ENCODE measurements at regions not wholly inside any gene's neighbourhood (a gene's known extent, or its start where the extent isn't known, plus 50 kb on each side); places are given as distances from the start of the nearest gene placed in this dataset.

GRCh38 chr6:109224107-109224875 lies 129.0 kb downstream of the CEP57L1 start:
- WGBS, 2 donors: 68 to 70% methylated on average over 4 of the region's 4 CpGs
- Histone ChIP-seq H3K4me3 (no peak overlapping the region), H3K27me3 (no peaks in the 10 kb centered on the region), H3K36me3 (no peaks in the 10 kb centered on the region), H3K27ac (no peak overlapping the region), H3K4me1 (no peaks in the 10 kb centered on the region), H3K9me3 (no peaks in the 10 kb centered on the region)
- peak in 1 of 4 donors; percentile 40 for ATAC-seq
- FAIRE-seq: no peak
- intact Hi-C loops (cut with DNase I): no loop called here
- DNase-seq: no peak
- no peak for TF ChIP-seq CTCF (IDR thresholded peaks at IDR 0.05)

- Histone ChIP-seq H3K36me3 (no peaks in the 10 kb centered on the region), H3K27ac (no peak overlapping the region), H3K9me3 (no peaks in the 10 kb centered on the region), H3K4me3 (no peak overlapping the region), H3K27me3 (no peaks in the 10 kb centered on the region), H3K4me1 (no peaks in the 10 kb centered on the region)
- intact Hi-C loops (cut with DNase I): no loop called here
- ATAC-seq: no peak
- no peak for FAIRE-seq
- TF ChIP-seq CTCF (IDR thresholded peaks at IDR 0.05): no peak
- WGBS, 2 donors: 90 to 95% methylated on average over 3 of the region's 3 CpGs
- no peak for DNase-seq
Observed at GRCh38 chr6:109222848-109223247, 127.5 kb downstream of the CEP57L1 start.

- Histone ChIP-seq H3K9me3 (no peaks in the 10 kb centered on the region), H3K4me1 (no peaks in the 10 kb centered on the region), H3K27ac (no peak overlapping the region), H3K36me3 (no peaks in the 10 kb centered on the region), H3K4me3 (no peak overlapping the region), H3K27me3 (no peaks in the 10 kb centered on the region)
- no peak for DNase-seq
- TF ChIP-seq CTCF (IDR thresholded peaks at IDR 0.05): no peak
- no peak for FAIRE-seq
- ATAC-seq: no peak
- 74 to 79% methylated on average over 1 of the region's 1 CpG for WGBS, 2 donors
- intact Hi-C loops (cut with DNase I): no loop called here
Observed at GRCh38 chr6:109221543-109222195, 126.4 kb downstream of the CEP57L1 start.
